ENCODE measurements at regions not wholly inside any gene's neighbourhood (a gene's known extent, or its start where the extent isn't known, plus 50 kb on each side); places are given as distances from the start of the nearest gene placed in this dataset.

DNA sequence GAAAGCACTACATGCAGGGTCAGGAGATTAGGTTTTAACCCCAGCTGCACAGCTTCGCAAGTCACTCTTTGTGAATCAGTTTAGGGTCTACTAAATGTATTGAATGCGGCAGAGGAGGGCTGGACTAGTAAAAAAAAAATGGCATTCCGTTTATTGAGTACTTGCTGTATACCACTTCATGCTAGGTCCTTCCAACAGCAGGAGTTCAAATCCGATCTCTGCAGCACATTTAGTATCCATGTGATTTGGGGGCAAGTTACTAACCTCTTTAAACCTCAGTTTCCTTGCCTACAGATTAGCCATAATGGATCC is 204.4 kb downstream of the SNCAIP start:
- Histone ChIP-seq H3K4me2 (ENCODE audit: low read length) (no peak overlapping the region), H3K9me3 (ENCODE audit: control insufficient read depth in 1 of 2, insufficient read depth in 1 of 2, low read depth in 1 of 2, low read length in 2 of 2) (no peaks in the 10 kb centered on the region), H3K9ac (ENCODE audit: low read length) (no peak overlapping the region), H3K27ac (ENCODE audit: low read depth, low read length) (no peak overlapping the region), H3K4me3 (replicated peaks in 1 of 2; ENCODE audit: low read depth in 1 of 2, low read length in 2 of 2) (no peak overlapping the region), H2AFZ (ENCODE audit: low read depth, low read length, poor library complexity, severe bottlenecking) (peak overlapping the region; percentile 37), H4K20me1 (ENCODE audit: insufficient read depth) (no peaks in the 10 kb centered on the region), H3K9me2 (ENCODE audit: insufficient read depth) (no peaks in the 10 kb centered on the region), H3K36me3 (ENCODE audit: control insufficient read depth in 1 of 2, insufficient read depth in 2 of 2, low read length in 2 of 2) (no peaks in the 10 kb centered on the region), H3K27me3 (ENCODE audit: insufficient read depth, low read length) (no peaks in the 10 kb centered on the region), H3K79me2 (ENCODE audit: insufficient read depth, low read length) (no peaks in the 10 kb centered on the region), H3K4me1 (ENCODE audit: control insufficient read depth in 1 of 2, insufficient read depth in 2 of 2, low read length in 2 of 2) (no peaks in the 10 kb centered on the region)
- TF ChIP-seq ZFX (IDR thresholded peaks at IDR 0.05) (no peak), SP1 (IDR thresholded peaks at IDR 0.05; ENCODE audit: low read depth) (no peak), SRF (IDR thresholded peaks at IDR 0.05; ENCODE audit: low read depth) (no peak), FOSL1 (IDR thresholded peaks at IDR 0.05; ENCODE audit: low read depth) (no peak), SIN3A (IDR thresholded peaks at IDR 0.05; ENCODE audit: low read depth) (no peak), TCF7L2 (IDR thresholded peaks at IDR 0.05; ENCODE audit: borderline replicate concordance, extremely low read depth, insufficient read depth, insufficient read length) (no peak), YY1 (IDR thresholded peaks at IDR 0.05; ENCODE audit: extremely low read depth, insufficient replicate concordance, low read depth, low read length) (no peak), ZNF274 (IDR thresholded peaks at IDR 0.05; ENCODE audit: low read depth, low read length) (no peak), EZH2phosphoT487 (IDR thresholded peaks at IDR 0.05; ENCODE audit: borderline replicate concordance) (no peak), CEBPB (IDR thresholded peaks at IDR 0.05; ENCODE audit: low read depth) (no peak), EZH2 (IDR thresholded peaks at IDR 0.05) (no peak), POLR2AphosphoS5 (IDR thresholded peaks at IDR 0.05; ENCODE audit: low read depth, low read length) (no peak)
- TF ChIP-seq, protein P1, sequence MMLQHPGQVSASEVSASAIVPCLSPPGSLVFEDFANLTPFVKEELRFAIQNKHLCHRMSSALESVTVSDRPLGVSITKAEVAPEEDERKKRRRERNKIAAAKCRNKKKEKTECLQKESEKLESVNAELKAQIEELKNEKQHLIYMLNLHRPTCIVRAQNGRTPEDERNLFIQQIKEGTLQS (IDR thresholded peaks at IDR 0.05) = no peak
- TF ChIP-seq, protein P2, sequence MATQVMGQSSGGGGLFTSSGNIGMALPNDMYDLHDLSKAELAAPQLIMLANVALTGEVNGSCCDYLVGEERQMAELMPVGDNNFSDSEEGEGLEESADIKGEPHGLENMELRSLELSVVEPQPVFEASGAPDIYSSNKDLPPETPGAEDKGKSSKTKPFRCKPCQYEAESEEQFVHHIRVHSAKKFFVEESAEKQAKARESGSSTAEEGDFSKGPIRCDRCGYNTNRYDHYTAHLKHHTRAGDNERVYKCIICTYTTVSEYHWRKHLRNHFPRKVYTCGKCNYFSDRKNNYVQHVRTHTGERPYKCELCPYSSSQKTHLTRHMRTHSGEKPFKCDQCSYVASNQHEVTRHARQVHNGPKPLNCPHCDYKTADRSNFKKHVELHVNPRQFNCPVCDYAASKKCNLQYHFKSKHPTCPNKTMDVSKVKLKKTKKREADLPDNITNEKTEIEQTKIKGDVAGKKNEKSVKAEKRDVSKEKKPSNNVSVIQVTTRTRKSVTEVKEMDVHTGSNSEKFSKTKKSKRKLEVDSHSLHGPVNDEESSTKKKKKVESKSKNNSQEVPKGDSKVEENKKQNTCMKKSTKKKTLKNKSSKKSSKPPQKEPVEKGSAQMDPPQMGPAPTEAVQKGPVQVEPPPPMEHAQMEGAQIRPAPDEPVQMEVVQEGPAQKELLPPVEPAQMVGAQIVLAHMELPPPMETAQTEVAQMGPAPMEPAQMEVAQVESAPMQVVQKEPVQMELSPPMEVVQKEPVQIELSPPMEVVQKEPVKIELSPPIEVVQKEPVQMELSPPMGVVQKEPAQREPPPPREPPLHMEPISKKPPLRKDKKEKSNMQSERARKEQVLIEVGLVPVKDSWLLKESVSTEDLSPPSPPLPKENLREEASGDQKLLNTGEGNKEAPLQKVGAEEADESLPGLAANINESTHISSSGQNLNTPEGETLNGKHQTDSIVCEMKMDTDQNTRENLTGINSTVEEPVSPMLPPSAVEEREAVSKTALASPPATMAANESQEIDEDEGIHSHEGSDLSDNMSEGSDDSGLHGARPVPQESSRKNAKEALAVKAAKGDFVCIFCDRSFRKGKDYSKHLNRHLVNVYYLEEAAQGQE (IDR thresholded peaks at IDR 0.05; ENCODE audit: low read depth) = no peak
- TF ChIP-seq, protein P3, sequence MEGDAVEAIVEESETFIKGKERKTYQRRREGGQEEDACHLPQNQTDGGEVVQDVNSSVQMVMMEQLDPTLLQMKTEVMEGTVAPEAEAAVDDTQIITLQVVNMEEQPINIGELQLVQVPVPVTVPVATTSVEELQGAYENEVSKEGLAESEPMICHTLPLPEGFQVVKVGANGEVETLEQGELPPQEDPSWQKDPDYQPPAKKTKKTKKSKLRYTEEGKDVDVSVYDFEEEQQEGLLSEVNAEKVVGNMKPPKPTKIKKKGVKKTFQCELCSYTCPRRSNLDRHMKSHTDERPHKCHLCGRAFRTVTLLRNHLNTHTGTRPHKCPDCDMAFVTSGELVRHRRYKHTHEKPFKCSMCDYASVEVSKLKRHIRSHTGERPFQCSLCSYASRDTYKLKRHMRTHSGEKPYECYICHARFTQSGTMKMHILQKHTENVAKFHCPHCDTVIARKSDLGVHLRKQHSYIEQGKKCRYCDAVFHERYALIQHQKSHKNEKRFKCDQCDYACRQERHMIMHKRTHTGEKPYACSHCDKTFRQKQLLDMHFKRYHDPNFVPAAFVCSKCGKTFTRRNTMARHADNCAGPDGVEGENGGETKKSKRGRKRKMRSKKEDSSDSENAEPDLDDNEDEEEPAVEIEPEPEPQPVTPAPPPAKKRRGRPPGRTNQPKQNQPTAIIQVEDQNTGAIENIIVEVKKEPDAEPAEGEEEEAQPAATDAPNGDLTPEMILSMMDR (IDR thresholded peaks at IDR 0.05 in 2 of 3, conservative IDR thresholded peaks at IDR 0.05 in 1 of 3; ENCODE audit: borderline replicate concordance in 1 of 3, insufficient read depth in 1 of 3, low read depth in 2 of 3, low read length in 2 of 3) = no peak
- intact Hi-C loops (cut with micrococcal nuclease) = loop anchor here (1.0 to 5.0 kb wide), 6 partner anchors 381 to 1151 kb away; no protein-coding TSS in a partner anchor
- BruUV-seq (replicated peaks) = no TSS peak
- RAD21 ChIA-PET (ENCODE audit: low non-redundant PET in 1 of 2, low total read pairs in 2 of 2, uncharacterized antibody in 2 of 2, unreplicated experiment in 2 of 2) = interaction anchor here (0.7 to 1.2 kb wide), 5 partner anchors 296 to 1094 kb away, joined by 3 to 5 read pairs (median 3); partner anchors contain the start of gene CEP120 (in 1 of the 2)
- CTCF ChIA-PET = interaction anchor here (0.6 to 1.8 kb wide), 14 partner anchors 8 to 1152 kb away, joined by 3 to 18 read pairs (median 4); partner anchors contain the start of gene CEP120
- POLR2A ChIA-PET = interaction anchor here (0.9 kb wide), 1 partner anchor 1094 kb away, joined by 3 read pairs; no protein-coding TSS in a partner anchor
- ATAC-seq (no peak), DNase-seq (ENCODE audit: low read depth, low spot score) (no peak)
